ENCODE measurements at regions not wholly inside any gene's neighbourhood (a gene's known extent, or its start where the extent isn't known, plus 50 kb on each side); places are given as distances from the start of the nearest gene placed in this dataset.

- H3K9me3 ChIP-seq (ENCODE audit: insufficient read depth, low read length): no peaks in the 10 kb centered on the region
- H3K4me3 ChIP-seq (ENCODE audit: low read length): no peak overlapping the region
- no peaks in the 10 kb centered on the region for H3K27me3 ChIP-seq (ENCODE audit: low read depth, low read length)
- no peak overlapping the region for H3K9ac ChIP-seq (ENCODE audit: low read length)
- H3K79me2 ChIP-seq (ENCODE audit: low read length): no peaks in the 10 kb centered on the region
- H3K4me2 ChIP-seq (ENCODE audit: low read length): no peak overlapping the region
- no peaks in the 10 kb centered on the region for H3K4me1 ChIP-seq (ENCODE audit: low read length)
- TF ChIP-seq, protein P1, sequence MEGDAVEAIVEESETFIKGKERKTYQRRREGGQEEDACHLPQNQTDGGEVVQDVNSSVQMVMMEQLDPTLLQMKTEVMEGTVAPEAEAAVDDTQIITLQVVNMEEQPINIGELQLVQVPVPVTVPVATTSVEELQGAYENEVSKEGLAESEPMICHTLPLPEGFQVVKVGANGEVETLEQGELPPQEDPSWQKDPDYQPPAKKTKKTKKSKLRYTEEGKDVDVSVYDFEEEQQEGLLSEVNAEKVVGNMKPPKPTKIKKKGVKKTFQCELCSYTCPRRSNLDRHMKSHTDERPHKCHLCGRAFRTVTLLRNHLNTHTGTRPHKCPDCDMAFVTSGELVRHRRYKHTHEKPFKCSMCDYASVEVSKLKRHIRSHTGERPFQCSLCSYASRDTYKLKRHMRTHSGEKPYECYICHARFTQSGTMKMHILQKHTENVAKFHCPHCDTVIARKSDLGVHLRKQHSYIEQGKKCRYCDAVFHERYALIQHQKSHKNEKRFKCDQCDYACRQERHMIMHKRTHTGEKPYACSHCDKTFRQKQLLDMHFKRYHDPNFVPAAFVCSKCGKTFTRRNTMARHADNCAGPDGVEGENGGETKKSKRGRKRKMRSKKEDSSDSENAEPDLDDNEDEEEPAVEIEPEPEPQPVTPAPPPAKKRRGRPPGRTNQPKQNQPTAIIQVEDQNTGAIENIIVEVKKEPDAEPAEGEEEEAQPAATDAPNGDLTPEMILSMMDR (IDR thresholded peaks at IDR 0.05; ENCODE audit: low read depth, low read length): no peak
- no peak for TF ChIP-seq EZH2phosphoT487 (IDR thresholded peaks at IDR 0.05; ENCODE audit: low read depth)
- H4K20me1 ChIP-seq (ENCODE audit: insufficient read depth, low read length): no peaks in the 10 kb centered on the region
- H3K27ac ChIP-seq (ENCODE audit: low read length): no peak overlapping the region
- no peaks in the 10 kb centered on the region for H3K36me3 ChIP-seq (replicated peaks; ENCODE audit: low read depth, low read length)
- H2AFZ ChIP-seq (ENCODE audit: low read depth, low read length): no peak overlapping the region
Observed at GRCh38 chr2:42987112-42987922, 194.9 kb upstream of the HAAO start.

DNA sequence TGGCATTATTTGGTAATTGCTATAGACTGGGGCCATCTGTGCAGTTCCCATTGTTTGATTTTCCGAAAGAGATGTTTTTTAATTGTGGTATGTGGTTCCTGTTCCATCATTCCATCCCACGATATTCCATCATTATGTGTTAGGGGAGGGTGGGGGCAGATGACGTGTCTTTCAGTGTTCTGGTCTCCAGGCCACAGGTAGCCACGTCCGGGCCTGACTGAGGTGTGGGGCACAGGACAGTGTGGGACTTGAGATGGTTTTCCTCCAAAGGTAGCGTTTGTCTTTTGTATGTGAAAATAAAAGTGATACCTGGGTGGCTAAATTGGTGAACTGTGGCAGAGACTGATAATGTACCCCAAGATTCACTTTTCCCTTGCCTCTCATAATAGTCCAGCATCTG lies 192.2 kb upstream of the HAAO start:
- H3K79me2 ChIP-seq (ENCODE audit: low read length): no peaks in the 10 kb centered on the region
- no peaks in the 10 kb centered on the region for H3K9me3 ChIP-seq (ENCODE audit: insufficient read depth, low read length)
- H3K4me3 ChIP-seq (ENCODE audit: low read length): no peak overlapping the region
- no peaks in the 10 kb centered on the region for H4K20me1 ChIP-seq (ENCODE audit: insufficient read depth, low read length)
- H2AFZ ChIP-seq (ENCODE audit: low read depth, low read length): no peak overlapping the region
- H3K4me1 ChIP-seq (ENCODE audit: low read length): no peaks in the 10 kb centered on the region
- no peak overlapping the region for H3K4me2 ChIP-seq (ENCODE audit: low read length)
- TF ChIP-seq EZH2phosphoT487 (IDR thresholded peaks at IDR 0.05; ENCODE audit: low read depth): no peak
- TF ChIP-seq, protein P1 (IDR thresholded peaks at IDR 0.05; ENCODE audit: low read depth, low read length): no peak
- H3K36me3 ChIP-seq (replicated peaks; ENCODE audit: low read depth, low read length): no peaks in the 10 kb centered on the region
- H3K9ac ChIP-seq (ENCODE audit: low read length): no peak overlapping the region
- H3K27ac ChIP-seq (ENCODE audit: low read length): no peak overlapping the region
- H3K27me3 ChIP-seq (ENCODE audit: low read depth, low read length): no peaks in the 10 kb centered on the region

DNA sequence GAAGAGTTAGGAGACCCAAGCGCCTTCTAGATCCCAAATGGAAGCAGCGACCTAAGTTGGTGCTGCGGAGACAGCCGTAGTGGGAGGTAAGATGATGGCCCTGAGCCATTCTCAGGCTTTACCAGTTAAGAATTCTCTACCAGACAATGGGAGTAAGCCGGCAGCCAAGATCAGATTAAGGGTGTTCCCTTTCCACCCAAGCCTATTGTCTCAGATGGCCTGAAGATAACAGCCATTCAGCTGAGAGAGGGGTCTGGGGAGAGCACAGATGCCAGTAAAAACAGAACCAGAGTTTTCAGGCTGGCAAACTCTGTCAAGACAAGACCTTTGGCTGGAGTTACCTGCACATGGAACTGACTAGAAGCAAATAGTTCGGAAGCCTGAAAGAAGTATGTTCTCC lies 191.7 kb upstream of the HAAO start:
- TF ChIP-seq, protein P1 (IDR thresholded peaks at IDR 0.05; ENCODE audit: low read depth, low read length): no peak
- TF ChIP-seq EZH2phosphoT487 (IDR thresholded peaks at IDR 0.05; ENCODE audit: low read depth): no peak
- Histone ChIP-seq H3K36me3 (replicated peaks; ENCODE audit: low read depth, low read length) (no peaks in the 10 kb centered on the region), H3K9ac (ENCODE audit: low read length) (no peak overlapping the region), H2AFZ (ENCODE audit: low read depth, low read length) (no peak overlapping the region), H3K4me2 (ENCODE audit: low read length) (no peak overlapping the region), H3K4me3 (ENCODE audit: low read length) (no peak overlapping the region), H3K9me3 (ENCODE audit: insufficient read depth, low read length) (no peaks in the 10 kb centered on the region), H3K79me2 (ENCODE audit: low read length) (no peaks in the 10 kb centered on the region), H4K20me1 (ENCODE audit: insufficient read depth, low read length) (no peaks in the 10 kb centered on the region), H3K27ac (ENCODE audit: low read length) (no peak overlapping the region), H3K27me3 (ENCODE audit: low read depth, low read length) (no peaks in the 10 kb centered on the region), H3K4me1 (ENCODE audit: low read length) (no peaks in the 10 kb centered on the region)

GRCh38 chr2:42980764-42981416 lies 188.5 kb upstream of the HAAO start:
- H3K79me2 ChIP-seq (ENCODE audit: low read length): no peaks in the 10 kb centered on the region
- H3K27me3 ChIP-seq (ENCODE audit: low read depth, low read length): no peaks in the 10 kb centered on the region
- H3K4me1 ChIP-seq (ENCODE audit: low read length): no peaks in the 10 kb centered on the region
- H3K4me2 ChIP-seq (ENCODE audit: low read length): no peak overlapping the region
- no peaks in the 10 kb centered on the region for H4K20me1 ChIP-seq (ENCODE audit: insufficient read depth, low read length)
- no peak overlapping the region for H2AFZ ChIP-seq (ENCODE audit: low read depth, low read length)
- no peak for TF ChIP-seq EZH2phosphoT487 (IDR thresholded peaks at IDR 0.05; ENCODE audit: low read depth)
- no peaks in the 10 kb centered on the region for H3K36me3 ChIP-seq (replicated peaks; ENCODE audit: low read depth, low read length)
- H3K4me3 ChIP-seq (ENCODE audit: low read length): no peak overlapping the region
- H3K9ac ChIP-seq (ENCODE audit: low read length): no peak overlapping the region
- no peaks in the 10 kb centered on the region for H3K9me3 ChIP-seq (ENCODE audit: insufficient read depth, low read length)
- H3K27ac ChIP-seq (ENCODE audit: low read length): no peak overlapping the region
